ENCODE measurements at regions not wholly inside any gene's neighbourhood (a gene's known extent, or its start where the extent isn't known, plus 50 kb on each side); places are given as distances from the start of the nearest gene placed in this dataset.
"Not testable (repeated sequence)": the region's sequence is repeated elsewhere in the genome, so short reads cannot be mapped to it uniquely, and the experiment has no call there.

DNA sequence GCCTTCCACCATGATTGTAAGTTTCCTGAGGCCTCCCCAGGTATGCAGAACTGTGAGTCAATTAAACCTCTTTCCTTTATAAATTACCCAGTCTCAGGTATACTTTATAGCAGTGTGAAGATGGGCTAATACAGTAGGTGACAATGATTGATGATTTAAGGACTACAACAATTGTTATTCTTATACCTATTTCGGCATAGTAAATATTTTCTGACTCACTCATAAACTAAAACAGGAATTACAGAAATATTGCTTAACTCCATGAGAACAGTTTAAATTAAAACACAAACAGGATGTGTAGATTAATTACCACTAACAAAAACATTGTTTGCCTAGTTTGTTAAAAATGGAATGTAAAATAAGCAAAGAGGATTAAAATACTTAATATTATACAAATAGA is 839.9 kb downstream of the LTN1 start:
- DNase-seq: no peak

DNA sequence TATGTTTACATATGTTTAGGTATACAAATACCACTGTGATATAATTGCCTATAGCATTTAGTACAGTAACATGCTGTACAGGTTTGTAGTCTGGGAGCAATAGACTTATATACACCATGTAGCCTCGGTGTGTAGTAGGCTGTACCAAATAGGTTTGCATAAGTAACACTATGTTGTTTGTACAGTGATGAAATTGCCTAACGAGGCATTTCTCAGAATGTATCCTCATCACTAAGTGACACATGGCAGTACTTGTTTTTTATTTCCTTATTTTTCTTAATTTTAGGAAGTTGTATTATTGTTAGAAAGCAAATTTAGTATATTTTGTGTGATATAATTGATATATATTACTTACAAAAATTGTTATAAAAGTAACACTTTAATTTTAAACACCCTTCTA is 840.9 kb downstream of the LTN1 start:
- no peak for DNase-seq

DNA sequence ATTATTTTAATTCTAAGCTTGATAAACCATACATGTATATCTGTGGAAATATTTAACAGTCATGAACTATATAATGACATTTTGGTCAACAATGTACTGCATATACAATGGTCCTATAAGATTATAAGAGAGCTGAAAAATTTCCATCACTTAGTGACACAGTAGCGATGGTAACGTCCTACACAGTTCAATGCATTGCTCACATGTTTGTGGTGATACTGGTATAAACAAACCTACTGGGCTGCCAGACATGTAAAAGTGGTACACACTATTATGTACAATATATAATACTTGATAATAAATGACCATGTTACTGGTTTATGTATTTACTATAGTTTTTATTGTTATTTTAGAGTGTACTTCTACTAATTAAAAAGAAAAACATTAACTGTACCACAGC is 841.9 kb downstream of the LTN1 start:
- DNase-seq: no peak

DNA sequence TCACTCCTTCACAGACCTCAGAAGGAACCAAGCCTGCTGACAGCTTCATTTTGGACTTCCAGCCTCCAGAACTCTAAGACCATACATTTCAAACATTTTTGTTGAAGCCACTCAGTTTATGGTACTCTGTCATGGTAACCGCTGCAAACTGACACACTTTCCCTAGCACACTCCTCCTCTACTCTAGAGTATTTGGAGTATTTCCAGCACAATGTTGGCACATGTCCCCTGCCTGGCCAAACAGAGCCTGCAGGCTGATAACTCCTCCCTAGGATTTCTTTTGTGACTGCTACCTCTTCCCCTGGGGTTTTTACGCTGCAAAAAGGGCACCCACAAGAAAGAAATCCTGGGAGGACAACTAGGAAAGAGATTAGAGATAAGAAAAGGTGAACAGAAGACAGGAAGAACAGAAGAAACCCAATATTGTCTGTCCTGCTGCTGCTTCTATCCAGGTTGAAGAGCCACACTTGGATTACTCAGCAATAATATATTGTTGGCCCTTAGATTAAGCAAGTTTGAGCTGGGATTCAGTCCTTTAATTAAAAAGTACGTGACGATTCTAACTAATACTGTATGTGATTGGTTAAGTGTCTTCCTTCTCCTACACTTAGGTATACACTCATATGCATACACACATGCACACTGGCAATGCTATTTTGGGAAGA is 844.1 kb downstream of the LTN1 start:
- DNase-seq: no peak

DNA sequence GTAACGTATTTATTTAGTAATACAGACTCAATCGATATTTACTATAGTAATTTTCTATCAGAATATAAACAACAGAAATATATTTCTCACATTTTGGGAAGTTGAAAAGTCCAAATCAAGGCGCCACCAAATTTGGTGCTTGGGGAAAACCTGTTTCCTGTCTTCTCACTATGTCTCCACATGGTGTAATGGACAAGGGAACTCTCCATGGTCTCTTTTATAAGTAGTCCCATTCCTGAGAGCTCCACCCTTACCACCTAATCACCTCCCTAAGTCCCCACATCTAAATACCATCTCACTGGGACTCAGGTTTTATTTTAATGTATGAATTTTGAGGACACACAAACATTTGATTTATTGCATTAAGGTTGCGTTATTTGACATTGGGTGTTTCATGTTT is 848.0 kb downstream of the LTN1 start:
- no peak for DNase-seq

DNA sequence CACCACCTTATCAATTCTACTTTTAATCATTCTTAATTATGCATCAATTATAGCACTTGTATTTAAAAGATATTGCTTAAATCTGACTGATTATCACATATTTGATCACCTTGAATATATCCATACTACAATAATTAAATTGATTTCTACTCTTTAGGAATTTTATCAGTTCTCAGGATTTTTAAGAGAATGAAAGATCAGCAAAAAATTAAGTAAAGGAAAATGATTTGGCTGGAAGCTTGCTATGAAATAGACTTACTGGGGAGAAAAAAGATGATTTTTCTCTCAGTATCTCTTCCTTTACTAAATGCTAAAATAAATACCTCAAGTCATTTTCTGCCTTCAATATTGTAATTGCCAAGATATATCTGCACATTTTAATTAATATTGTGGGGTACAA is 848.6 kb downstream of the LTN1 start:
- no peak for DNase-seq

DNA sequence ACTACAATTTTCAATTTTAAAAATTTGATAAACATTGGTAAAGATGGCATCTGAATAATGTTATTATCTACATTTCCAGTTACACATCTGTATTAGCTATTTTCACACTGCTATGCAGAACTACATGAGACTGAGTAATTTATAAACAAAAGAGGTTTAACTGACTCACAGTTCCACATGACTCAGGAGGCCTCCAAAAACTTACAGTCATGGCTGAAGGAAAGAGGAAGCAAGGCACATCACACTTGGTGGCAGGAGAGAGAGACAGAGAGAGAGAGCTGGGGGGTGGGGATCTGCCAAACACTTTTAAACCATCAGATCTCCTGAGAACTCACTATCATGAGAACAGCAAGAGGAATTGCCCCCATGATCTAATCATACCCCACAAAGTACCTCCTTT is 850.0 kb downstream of the LTN1 start:
- no peak for DNase-seq

DNA sequence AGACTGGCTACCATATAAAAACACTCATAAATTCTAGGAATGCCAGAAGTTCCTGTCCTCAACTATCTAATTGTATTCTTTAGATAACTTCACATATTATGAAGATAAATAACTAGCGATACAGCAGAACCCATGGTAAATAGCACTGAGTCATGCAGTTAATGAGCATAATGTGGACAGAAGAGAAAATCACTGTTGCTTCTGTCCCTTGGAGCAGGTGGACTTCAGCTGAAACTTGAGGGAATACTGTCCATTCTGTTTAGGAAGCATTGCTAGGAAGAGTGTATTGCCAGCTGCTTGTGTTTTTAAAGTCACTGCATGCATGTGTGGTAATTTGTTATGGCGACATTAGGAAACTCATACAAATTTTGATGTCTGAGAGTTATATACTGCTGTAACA is 854.4 kb downstream of the LTN1 start:
- DNase-seq: no peak

DNA sequence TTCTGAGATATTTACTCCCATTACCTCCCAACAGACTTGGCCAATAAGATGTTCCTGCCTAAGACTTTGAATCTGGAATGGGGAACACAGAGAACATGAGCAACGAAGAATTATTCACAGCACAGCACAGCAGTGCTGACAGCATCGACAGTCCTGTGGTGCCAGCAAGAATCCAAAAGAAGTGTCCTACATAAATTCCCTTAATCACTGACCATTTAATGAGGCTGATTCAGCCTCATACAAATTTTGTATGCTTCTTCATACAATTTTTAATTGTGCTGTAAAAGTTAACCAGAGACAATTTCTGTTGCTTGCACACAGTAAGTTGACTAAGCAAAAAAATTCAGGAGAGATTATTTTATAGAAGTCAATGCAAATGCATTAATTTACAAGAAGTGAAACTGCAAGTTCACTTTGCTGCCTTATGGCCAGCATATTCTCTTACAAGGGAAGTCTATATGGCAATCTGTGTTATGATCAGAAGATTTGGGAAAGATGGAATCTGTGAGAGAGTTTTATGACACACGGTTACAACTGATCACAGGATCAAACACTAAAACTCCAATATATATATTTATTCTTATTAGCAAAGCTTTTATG is 855.9 kb downstream of the LTN1 start:
- DNase-seq: no peak

DNA sequence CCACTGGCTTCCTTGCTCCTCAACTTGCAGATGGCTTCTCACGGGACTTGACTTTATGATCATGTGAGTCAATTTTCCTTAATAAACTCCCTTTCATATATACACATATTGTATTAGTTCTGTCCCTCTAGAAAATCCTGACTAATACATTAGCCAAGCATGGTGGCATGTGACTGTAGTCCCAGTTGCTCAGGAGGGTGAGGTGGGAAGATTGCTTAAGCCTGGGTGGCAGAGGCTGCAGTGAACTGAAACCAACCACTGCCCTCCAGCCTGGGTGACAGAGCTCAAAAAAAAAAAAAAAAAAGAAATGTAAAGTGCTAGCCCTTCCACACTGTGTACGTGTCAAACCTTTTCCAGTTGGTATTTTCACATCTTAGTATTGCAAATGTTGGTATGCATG is 857.0 kb downstream of the LTN1 start:
- no peak for DNase-seq

DNA sequence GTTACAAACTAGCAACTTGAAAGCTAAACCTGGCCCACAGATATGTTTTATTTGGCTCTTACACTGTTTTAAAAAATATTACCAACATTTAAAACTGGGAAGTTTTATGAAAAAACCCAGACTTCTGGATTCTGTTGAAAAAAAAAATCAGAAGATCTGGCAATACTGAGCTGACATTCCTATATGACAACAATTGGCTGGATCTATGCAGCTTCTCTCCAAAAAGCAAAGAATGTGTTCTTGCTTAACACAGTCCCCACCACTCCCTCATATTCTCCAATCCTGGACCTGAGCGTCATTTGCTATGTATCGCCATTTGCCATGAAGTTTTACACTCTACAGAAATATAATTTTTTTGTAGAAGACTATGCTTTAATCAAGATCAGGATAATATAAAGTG is 859.6 kb downstream of the LTN1 start:
- no peak for DNase-seq

DNA sequence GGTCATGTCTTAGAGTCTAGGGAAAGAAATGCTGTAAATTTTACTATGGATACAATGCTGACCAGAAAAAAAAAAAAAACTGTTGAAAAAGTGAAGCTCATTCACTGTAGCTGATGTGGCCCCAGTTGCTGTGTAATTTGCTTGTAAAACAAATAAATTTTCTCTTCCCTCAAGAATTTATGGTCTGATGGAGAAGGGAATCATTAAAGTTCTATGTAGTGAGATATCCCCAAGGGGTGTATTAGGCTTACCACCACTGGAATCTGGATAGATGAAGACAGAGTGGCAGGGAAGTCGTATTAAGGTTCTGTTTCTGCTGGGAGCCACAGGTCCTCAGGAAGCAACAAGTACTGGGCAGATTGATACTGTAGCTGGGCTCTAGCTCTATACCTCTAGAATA is 860.0 kb downstream of the LTN1 start:
- DNase-seq: no peak

DNA sequence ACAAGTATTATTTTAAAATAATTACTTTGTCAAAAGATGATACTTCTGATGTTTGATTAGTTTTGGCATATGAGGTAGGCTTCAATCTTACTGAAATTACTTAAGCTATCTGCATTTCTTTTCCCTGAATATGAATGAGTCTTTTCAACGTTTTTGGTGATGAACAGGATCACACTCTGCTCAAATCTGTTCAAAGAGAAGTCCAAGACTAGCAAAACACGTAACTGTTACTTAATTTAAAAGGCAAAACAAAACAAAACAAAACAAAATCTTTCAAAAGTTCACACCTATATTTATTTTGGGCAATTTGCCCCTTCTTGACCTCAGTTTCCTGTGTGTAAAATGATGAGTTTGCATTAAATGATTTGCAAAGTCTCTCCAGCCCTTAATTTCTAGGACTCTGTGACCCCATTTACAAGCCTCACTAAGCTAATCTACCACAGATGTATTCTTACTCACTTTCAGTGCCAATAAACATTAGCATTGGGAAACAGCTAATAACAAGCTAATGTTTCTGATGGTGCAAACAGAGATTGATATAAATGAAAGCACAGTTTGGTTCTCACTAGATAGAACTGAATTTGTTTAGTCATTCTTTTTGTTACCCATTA is 865.4 kb downstream of the LTN1 start:
- DNase-seq: no peak

DNA sequence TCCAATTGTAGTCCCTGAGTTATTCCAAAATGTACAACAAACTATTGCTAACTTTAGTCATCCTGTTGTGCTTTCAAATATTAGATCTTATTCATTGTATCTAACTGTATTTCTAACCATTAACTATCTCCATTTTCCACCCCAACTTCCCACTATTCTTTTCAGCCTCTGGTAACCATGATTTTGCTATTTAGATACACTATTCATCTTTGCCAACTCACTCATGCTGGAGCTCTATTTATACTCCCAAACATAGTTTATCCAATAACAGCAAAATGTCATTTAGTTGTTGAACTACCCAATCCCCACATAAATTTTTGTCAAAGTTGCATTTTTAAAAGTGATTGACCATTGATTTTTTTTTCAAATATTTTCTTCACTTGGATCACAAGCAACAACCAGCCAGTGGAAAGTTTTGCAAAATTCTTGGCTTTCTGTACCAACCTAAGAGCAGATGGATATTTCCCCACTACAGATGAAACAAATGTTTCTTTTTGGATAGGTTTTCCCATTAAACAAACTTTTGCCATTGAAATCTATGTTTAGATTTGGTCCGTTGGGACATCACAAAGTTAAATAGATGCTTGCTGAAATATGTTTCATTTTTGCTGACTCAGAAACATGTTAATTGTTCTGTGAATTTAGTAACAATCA is 866.0 kb downstream of the LTN1 start:
- no peak for DNase-seq

DNA sequence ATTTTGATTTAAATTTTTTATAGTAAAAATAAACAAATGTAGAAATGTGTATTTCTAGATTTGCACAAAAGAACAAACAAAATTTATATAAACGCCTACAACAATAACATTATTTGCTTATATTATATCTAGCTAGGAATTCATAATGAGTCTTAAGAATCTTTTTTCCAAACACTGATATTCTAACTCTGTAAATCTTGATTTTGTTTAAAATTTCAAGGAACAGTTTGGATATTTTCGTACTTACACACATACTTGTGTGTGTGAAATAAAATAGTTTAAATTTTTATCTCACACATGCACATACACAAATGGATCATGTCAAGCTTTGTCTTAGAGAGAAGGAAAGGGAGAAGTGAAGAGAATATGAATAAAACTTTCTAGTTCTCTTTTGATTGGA is 868.1 kb downstream of the LTN1 start:
- DNase-seq: no peak

DNA sequence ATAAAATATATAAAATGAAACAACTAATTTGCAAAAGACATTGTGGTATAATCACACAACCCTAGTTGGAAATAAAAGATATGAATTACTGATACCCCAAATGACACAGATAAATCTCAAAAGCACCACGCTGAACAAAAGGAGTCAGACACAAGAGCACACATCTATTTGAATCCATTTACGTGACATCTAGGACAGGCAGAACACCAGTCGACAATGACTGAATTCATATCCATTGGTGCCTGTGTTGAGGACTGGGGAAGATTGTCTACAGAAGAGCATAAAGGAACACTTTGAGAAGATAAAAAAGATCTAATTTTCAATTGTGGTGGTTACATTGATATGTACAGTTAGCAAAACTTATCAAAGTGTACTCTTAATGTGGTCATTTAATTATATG is 874.1 kb downstream of the LTN1 start:
- DNase-seq: no peak

DNA sequence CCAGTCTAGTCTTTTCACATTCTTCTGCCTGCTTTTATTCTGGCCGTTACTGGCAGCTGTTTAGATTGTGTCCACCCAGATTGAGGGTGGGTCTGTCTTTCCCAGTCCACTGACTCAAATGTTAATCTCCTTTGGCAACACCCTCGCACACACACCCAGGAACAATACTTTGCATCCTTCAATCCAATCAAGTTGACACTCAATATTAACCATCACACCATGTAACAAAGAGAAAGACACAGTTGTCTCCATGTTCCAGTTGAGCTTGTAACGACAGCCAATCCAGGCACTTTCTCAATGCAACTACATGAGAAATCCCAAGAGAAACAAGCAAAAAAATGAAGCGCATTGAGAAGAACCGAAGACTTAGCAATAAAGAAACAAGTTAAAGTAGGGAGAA is 877.7 kb downstream of the LTN1 start:
- DNase-seq: not testable (repeated sequence)

DNA sequence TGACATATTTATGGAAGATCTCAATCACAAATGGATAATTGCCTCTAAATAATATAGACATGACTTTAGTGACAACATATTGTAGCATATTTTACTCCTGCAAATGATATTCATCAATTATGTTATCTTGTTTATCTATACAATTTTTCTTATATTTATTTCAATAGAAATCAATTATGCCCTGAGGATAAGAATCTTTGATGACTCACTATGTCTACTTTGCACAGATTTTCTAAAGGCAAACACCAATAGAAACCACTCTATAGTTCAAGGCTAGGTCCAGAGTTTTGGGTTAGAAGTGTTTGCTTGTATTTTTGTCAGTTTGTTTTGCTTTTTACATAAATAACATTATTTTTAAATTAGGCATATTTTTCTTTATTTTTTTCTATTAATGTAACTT is 879.0 kb downstream of the LTN1 start:
- no peak for DNase-seq

DNA sequence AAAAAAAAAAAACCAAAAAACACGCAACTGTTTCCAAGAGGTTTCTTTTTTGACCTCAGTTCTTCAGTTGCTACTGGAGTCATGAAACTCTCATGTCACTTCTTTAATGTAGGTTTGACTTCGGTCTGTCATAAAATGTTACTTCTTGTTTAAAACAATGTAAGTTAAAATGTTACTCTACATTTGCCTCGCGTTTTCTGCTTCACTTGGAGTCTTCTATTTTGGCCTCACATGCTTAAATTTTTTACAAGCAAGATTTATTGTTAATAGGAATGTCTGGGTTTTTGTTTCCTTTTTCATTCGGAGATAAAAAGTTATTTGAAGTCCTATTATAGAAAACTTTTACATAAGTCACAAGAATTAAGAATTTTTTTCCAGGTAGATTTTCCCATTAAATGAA is 880.2 kb downstream of the LTN1 start:
- DNase-seq: no peak

DNA sequence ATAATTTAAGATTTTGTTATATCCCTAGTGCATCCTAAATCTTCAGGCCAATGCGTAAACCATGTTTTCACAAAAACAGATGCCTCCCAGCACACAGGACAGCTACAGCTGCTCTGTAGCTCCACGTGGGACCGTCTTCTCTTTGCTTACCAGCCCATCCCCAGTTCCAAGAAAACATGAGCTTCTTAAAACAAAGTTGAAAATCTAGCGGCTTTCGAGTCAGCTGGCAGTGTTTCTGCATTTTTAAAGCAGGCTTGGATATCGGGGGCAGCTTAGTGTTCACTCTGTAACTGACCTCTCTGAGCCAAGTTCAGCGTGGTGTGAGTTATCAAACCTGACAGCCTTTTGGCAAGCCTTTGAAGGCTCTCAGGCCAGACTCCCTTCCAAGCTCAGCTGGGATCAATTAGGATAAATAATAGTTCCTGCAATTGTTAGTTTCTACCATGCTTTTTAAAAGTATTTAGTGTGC is 881.5 kb downstream of the LTN1 start:
- peak; percentile 81 for DNase-seq

DNA sequence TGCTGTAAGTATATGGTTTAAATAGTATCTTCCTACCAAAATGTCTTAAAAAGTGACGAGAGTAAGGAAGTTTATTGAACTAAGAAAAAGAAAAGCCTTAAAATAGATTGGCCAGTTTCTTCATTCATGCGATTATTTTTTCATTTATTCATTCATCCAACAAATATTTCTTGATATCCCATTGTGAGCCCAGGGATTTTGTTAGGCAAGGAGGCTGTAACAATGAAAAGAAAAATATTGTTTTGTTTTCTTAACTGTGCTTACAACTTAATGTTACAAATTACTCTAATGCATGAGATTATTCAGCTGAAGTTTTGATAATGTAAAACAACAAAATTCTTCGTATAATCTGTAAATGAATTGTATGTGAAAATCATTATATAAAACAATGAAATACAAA is 882.0 kb downstream of the LTN1 start:
- no peak for DNase-seq

DNA sequence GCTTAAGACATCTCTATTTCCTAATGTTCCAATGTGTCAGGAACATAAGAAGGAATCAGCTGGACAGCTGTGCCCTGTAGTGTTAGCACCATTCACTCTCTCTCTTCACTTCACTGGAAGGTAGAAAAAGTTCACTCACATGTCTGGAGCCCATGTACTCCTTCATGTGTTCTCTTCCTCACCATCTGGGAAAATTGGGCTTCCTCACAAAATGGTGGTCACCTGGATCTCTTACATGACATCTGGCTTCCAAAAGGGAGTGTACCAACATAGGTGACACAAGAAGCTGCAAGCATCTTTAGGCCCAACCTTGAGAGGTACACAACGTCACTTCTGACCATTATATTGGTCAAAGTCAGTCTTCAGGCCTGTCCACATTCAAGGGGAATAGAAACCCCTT is 882.6 kb downstream of the LTN1 start:
- DNase-seq: no peak

DNA sequence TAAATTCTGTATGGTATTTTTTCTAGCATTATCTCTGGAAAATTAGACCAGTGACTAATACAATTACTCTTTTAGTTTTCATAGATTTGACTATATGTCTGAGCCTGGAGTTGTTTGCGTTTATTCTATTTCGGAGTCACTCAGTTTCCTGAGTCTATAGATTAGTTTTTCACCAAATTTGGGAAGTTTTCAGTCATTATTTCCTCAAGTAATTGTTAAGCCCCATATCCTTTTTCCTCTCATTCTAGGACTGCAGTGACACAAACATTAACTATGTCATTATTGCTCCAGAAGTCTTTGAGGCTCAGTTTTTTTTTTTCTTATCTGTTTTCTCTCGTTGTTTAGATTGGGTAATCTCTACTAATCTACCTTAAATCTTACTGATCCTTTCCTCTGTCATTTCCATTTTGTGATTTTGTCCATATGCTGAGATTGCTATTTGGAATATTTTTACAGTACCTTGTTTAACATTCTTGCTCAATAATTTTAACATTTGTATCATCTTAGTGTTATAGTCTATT is 886.2 kb downstream of the LTN1 start:
- DNase-seq: no peak

DNA sequence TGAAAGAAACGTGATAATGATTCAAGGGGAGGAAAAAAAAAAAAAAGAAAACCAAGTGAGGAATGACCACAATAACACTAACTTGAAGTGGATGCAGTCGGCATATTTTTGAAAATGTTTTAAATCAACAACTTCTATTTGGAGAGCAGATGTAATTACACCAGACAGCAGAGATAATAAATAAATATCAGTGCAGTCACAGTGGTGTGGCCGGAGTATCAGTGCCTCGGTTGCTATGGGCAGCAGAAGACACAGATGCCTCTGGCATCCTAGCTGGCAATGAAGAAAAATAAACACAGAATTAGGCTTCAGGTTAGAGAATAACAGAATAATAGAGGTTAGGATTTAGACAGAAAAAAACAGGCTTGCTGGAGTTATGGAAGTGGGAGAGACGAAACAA is 888.3 kb downstream of the LTN1 start:
- DNase-seq: no peak

Measured in right forelimb (tissue), 1 donor.